Tibial nerve (tissue), 4 donors: ENCODE measurements at regions not wholly inside any gene's neighbourhood (a gene's known extent, or its start where the extent isn't known, plus 50 kb on each side); places are given as distances from the start of the nearest gene placed in this dataset.

ENCODE experiments used
- DNase-seq, 2 donors: peaks; one replicate each; pipeline ENCODE4 v3.0.0-alpha.2; 2019; ENCODE audit warnings: low spot score in 2 of 2
- H3K27ac ChIP-seq, 4 donors: fragments of 200-600 bp; sonication (generic) in 3 of 4; one replicate each; pipeline ENCODE4 v1.5.1; 2017 to 2019; ENCODE audit warnings: mild to moderate bottlenecking in 1 of 4
- H3K27me3 ChIP-seq, 2 donors: fragments of 200-600 bp; sonication (generic) in 1 of 2; one replicate each; pipeline versions ENCODE4 v1.5.1 to v1.6.0; 2017 to 2019
- H3K36me3 ChIP-seq, 3 donors: fragments of 200-600 bp; sonication (generic); one replicate each; pipeline ENCODE4 v1.5.1; 2018 to 2019
- H3K4me1 ChIP-seq, 4 donors: fragments of 200-600 bp; sonication (generic) in 3 of 4; one replicate each; pipeline ENCODE4 v1.5.1; 2017 to 2019
- H3K4me3 ChIP-seq, 4 donors: fragments of 200-600 bp; sonication (generic) in 3 of 4; one replicate each; pipeline ENCODE4 v1.5.1; 2017 to 2019; ENCODE audit warnings: mild to moderate bottlenecking in 1 of 4, moderate library complexity in 1 of 4
- H3K9me3 ChIP-seq, 4 donors: fragments of 200-600 bp; sonication (generic) in 3 of 4; one replicate each; pipeline ENCODE4 v1.5.1; 2017 to 2019
- EP300 ChIP-seq, 2 donors: sonication (generic); formaldehyde crosslinking; IDR thresholded peaks; one replicate each; pipeline ENCODE4 v1.6.1; 2017; ENCODE audit warnings: antibody characterized with exemption in 2 of 2, mild to moderate bottlenecking in 1 of 2
- POLR2A ChIP-seq, 2 donors: fragments of 450-650 bp; IDR thresholded peaks; one replicate each; pipeline ENCODE4 v1.6.1; 2017; ENCODE audit warnings: antibody characterized with exemption in 2 of 2, mild to moderate bottlenecking in 2 of 2, moderate library complexity in 2 of 2
- WGBS, 2 donors: methylation state at CpG; one replicate each; pipeline ENCODE4 v1.1.5; 2018; 5-methylcytosine and 5-hydroxymethylcytosine counted together
- TF ChIP-seq, protein P1 (sequence below), 5 experiments: fragments of 200-600 bp in 3 of 5; fragments of 450-650 bp in 2 of 5; sonication (generic) in 3 of 5; IDR thresholded peaks; one replicate each; pipeline ENCODE4 v1.5.1; 2016 to 2019; ENCODE audit warnings: antibody characterized with exemption in 5 of 5, mild to moderate bottlenecking in 3 of 5, moderate library complexity in 2 of 5

DNA sequence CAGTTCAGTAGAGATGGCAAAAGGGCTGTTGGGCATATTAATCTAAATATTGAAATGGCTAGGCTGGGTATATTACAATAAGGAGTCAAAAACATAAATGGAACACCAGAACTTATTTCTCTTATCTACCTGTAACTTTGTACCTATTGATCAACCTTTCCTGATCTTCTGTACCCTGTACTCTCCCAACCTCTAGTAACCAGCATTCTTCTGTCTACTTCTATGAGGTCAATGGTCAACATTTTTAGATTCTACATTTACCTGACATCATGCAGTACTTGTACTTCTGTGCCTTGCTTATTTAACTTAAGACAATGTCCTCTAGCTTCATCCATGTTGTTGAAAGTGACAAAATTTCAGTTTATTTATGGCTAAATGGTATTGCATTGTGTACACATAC, 467.3 kb downstream of the TAF11L14 start:
- no peaks in the 10 kb centered on the region for H3K36me3 ChIP-seq
- H3K9me3 ChIP-seq, result no peaks in the 10 kb centered on the region
- H3K4me1 ChIP-seq, result no peaks in the 10 kb centered on the region
- H3K27ac ChIP-seq, result no peak overlapping the region
- H3K27me3 ChIP-seq, result no peaks in the 10 kb centered on the region
- TF ChIP-seq, protein P1, sequence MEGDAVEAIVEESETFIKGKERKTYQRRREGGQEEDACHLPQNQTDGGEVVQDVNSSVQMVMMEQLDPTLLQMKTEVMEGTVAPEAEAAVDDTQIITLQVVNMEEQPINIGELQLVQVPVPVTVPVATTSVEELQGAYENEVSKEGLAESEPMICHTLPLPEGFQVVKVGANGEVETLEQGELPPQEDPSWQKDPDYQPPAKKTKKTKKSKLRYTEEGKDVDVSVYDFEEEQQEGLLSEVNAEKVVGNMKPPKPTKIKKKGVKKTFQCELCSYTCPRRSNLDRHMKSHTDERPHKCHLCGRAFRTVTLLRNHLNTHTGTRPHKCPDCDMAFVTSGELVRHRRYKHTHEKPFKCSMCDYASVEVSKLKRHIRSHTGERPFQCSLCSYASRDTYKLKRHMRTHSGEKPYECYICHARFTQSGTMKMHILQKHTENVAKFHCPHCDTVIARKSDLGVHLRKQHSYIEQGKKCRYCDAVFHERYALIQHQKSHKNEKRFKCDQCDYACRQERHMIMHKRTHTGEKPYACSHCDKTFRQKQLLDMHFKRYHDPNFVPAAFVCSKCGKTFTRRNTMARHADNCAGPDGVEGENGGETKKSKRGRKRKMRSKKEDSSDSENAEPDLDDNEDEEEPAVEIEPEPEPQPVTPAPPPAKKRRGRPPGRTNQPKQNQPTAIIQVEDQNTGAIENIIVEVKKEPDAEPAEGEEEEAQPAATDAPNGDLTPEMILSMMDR (IDR thresholded peaks at IDR 0.05), result no peak
- TF ChIP-seq POLR2A (IDR thresholded peaks at IDR 0.05) (no peak), EP300 (IDR thresholded peaks at IDR 0.05) (no peak)
- no peak for DNase-seq
- no peak overlapping the region for H3K4me3 ChIP-seq

DNA sequence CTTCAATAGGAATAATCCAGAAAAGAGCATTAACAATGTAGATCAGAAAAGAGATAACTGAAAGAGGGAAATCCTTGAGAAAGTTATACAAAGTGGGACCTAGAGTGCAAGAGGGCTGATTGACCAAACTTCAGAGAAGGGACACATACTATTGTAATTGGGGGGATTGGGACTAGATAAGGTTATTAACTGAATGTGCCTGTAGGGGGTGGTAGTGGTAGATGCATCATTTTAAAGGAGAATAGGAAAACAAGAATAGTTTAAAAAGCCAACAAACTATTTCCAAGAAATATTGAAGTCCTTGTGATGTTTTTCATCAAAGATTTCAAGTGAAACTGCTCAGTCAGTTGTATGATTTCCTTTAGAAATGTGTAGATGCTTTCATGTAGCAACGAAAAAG, 468.5 kb downstream of the TAF11L14 start:
- no peaks in the 10 kb centered on the region for H3K36me3 ChIP-seq
- H3K4me3 ChIP-seq, result no peak overlapping the region
- WGBS, 2 donors, result 50 to 53% methylated on average over 1 of the region's 1 CpG
- no peaks in the 10 kb centered on the region for H3K4me1 ChIP-seq
- TF ChIP-seq, protein P1 (IDR thresholded peaks at IDR 0.05), result no peak
- no peak for TF ChIP-seq EP300 (IDR thresholded peaks at IDR 0.05)
- TF ChIP-seq POLR2A (IDR thresholded peaks at IDR 0.05), result no peak
- no peaks in the 10 kb centered on the region for H3K9me3 ChIP-seq
- no peaks in the 10 kb centered on the region for H3K27me3 ChIP-seq
- H3K27ac ChIP-seq, result no peak overlapping the region
- DNase-seq, result no peak

GRCh38 chr5:18105449-18105848, 471.2 kb downstream of the TAF11L14 start:
- H3K4me3 ChIP-seq, result no peak overlapping the region
- no peaks in the 10 kb centered on the region for H3K36me3 ChIP-seq
- H3K4me1 ChIP-seq, result no peaks in the 10 kb centered on the region
- no peak overlapping the region for H3K27ac ChIP-seq
- TF ChIP-seq, protein P1 (IDR thresholded peaks at IDR 0.05), result no peak
- TF ChIP-seq EP300 (IDR thresholded peaks at IDR 0.05) (no peak), POLR2A (IDR thresholded peaks at IDR 0.05) (no peak)
- WGBS, 2 donors, result 95 to 100% methylated on average over 1 of the region's 1 CpG
- H3K27me3 ChIP-seq, result no peaks in the 10 kb centered on the region
- no peak for DNase-seq
- H3K9me3 ChIP-seq, result no peaks in the 10 kb centered on the region

- 63 to 67% methylated on average over 5 of the region's 5 CpGs for WGBS, 2 donors
- no peak for DNase-seq
- no peak for TF ChIP-seq EP300 (IDR thresholded peaks at IDR 0.05)
- no peak for TF ChIP-seq POLR2A (IDR thresholded peaks at IDR 0.05)
- TF ChIP-seq, protein P1 (IDR thresholded peaks at IDR 0.05), result no peak
- Histone ChIP-seq H3K4me3 (no peak overlapping the region), H3K36me3 (no peaks in the 10 kb centered on the region), H3K27ac (no peak overlapping the region), H3K4me1 (no peaks in the 10 kb centered on the region), H3K9me3 (no peaks in the 10 kb centered on the region), H3K27me3 (no peaks in the 10 kb centered on the region)
These were observed 477.7 kb downstream of the TAF11L14 start for GRCh38 chr5:18111906-18112465.

DNA sequence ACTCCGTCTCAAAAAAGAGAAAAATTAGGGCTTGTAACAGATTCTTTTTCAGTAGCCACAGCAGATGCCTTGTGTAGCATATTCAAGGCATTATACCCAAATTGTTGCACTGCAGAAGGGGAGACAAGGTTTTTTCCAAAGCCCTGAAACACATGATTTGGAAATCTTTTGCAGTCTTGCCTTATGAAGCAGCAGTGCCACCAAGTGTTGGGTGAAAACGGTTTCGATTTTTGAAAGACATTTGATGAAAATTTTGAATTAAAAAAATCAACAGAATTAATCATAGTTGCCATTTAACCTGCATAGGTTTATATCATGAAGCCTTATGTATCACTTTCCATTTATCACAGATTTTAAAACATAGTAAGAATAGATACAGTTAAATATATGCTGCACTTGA, 479.5 kb downstream of the TAF11L14 start:
- H3K4me3 ChIP-seq, result no peak overlapping the region
- H3K36me3 ChIP-seq, result no peaks in the 10 kb centered on the region
- H3K27ac ChIP-seq, result no peak overlapping the region
- no peak for TF ChIP-seq EP300 (IDR thresholded peaks at IDR 0.05)
- TF ChIP-seq, protein P1 (IDR thresholded peaks at IDR 0.05), result no peak
- TF ChIP-seq POLR2A (IDR thresholded peaks at IDR 0.05), result no peak
- no peaks in the 10 kb centered on the region for H3K9me3 ChIP-seq
- H3K4me1 ChIP-seq, result no peaks in the 10 kb centered on the region
- H3K27me3 ChIP-seq, result no peaks in the 10 kb centered on the region
- DNase-seq, result no peak
- 69 to 81% methylated on average over 3 of the region's 3 CpGs for WGBS, 2 donors
